ENCODE measurements at regions not wholly inside any gene's neighbourhood (a gene's known extent, or its start where the extent isn't known, plus 50 kb on each side); places are given as distances from the start of the nearest gene placed in this dataset.

DNA sequence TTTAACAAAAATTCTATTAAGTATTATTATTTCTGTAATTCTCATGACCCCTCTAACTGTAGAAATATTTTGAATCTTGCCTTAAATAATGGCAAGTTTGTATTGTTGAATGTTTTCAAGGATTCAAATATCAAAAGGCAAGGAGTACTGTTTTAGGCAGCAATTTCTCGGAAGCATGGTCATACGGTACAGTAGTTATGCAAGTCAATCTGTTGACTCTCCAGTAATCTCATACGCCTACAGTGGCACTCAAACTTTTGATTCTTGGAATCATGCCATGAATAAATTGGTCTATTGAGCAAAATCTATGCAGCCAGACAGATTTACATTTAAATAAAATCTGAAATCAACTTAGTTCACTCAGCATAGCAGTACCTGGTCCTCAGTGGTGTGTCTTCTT is 139.6 kb upstream of the FAM47C start:
- H3K27ac ChIP-seq (ENCODE audit: low read depth), result no peak overlapping the region
- Mint-ChIP-seq H3K36me3 (ENCODE audit: low read depth) (no peaks in the 10 kb centered on the region), H3K9me3 (no peaks in the 10 kb centered on the region)

More for the DNA sequence above, 139.6 kb upstream of the FAM47C start:
- Histone ChIP-seq H3K4me3 (no peak overlapping the region), H3K27me3 (ENCODE audit: insufficient read depth) (no peaks in the 10 kb centered on the region), H3K4me1 (ENCODE audit: insufficient read depth) (no peaks in the 10 kb centered on the region), H3K79me2 (replicated peaks; ENCODE audit: insufficient read depth) (no peaks in the 10 kb centered on the region), H2AFZ (no peak overlapping the region), H3K4me2 (no peak overlapping the region), H3K9me2 (ENCODE audit: insufficient read depth) (no peaks in the 10 kb centered on the region), H3F3A (replicated peaks; ENCODE audit: low read depth) (no peaks in the 10 kb centered on the region), H3K36me3 (ENCODE audit: insufficient read depth) (no peaks in the 10 kb centered on the region), H4K20me1 (replicated peaks; ENCODE audit: insufficient read depth) (no peaks in the 10 kb centered on the region)
- no peak overlapping the region for H3K27ac Mint-ChIP-seq
- H3K4me1 Mint-ChIP-seq, result no peaks in the 10 kb centered on the region
- TF ChIP-seq STAT1 (IDR thresholded peaks at IDR 0.05; ENCODE audit: unreplicated experiment), result no peak
- TF ChIP-seq, protein P1, sequence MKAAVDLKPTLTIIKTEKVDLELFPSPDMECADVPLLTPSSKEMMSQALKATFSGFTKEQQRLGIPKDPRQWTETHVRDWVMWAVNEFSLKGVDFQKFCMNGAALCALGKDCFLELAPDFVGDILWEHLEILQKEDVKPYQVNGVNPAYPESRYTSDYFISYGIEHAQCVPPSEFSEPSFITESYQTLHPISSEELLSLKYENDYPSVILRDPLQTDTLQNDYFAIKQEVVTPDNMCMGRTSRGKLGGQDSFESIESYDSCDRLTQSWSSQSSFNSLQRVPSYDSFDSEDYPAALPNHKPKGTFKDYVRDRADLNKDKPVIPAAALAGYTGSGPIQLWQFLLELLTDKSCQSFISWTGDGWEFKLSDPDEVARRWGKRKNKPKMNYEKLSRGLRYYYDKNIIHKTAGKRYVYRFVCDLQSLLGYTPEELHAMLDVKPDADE (IDR thresholded peaks at IDR 0.05), result no peak
- TF ChIP-seq POLR2AphosphoS5 (IDR thresholded peaks at IDR 0.05; ENCODE audit: low read depth), result no peak
- TF ChIP-seq CREB1 (CRISPR knock-in tag; IDR thresholded peaks at IDR 0.05; ENCODE audit: low read depth), result no peak
- TF ChIP-seq EZH2 (IDR thresholded peaks at IDR 0.05; ENCODE audit: low read depth, unreplicated experiment), result no peak
- TF ChIP-seq NANOG (IDR thresholded peaks at IDR 0.05; ENCODE audit: borderline replicate concordance), result no peak
- TF ChIP-seq, protein P2, sequence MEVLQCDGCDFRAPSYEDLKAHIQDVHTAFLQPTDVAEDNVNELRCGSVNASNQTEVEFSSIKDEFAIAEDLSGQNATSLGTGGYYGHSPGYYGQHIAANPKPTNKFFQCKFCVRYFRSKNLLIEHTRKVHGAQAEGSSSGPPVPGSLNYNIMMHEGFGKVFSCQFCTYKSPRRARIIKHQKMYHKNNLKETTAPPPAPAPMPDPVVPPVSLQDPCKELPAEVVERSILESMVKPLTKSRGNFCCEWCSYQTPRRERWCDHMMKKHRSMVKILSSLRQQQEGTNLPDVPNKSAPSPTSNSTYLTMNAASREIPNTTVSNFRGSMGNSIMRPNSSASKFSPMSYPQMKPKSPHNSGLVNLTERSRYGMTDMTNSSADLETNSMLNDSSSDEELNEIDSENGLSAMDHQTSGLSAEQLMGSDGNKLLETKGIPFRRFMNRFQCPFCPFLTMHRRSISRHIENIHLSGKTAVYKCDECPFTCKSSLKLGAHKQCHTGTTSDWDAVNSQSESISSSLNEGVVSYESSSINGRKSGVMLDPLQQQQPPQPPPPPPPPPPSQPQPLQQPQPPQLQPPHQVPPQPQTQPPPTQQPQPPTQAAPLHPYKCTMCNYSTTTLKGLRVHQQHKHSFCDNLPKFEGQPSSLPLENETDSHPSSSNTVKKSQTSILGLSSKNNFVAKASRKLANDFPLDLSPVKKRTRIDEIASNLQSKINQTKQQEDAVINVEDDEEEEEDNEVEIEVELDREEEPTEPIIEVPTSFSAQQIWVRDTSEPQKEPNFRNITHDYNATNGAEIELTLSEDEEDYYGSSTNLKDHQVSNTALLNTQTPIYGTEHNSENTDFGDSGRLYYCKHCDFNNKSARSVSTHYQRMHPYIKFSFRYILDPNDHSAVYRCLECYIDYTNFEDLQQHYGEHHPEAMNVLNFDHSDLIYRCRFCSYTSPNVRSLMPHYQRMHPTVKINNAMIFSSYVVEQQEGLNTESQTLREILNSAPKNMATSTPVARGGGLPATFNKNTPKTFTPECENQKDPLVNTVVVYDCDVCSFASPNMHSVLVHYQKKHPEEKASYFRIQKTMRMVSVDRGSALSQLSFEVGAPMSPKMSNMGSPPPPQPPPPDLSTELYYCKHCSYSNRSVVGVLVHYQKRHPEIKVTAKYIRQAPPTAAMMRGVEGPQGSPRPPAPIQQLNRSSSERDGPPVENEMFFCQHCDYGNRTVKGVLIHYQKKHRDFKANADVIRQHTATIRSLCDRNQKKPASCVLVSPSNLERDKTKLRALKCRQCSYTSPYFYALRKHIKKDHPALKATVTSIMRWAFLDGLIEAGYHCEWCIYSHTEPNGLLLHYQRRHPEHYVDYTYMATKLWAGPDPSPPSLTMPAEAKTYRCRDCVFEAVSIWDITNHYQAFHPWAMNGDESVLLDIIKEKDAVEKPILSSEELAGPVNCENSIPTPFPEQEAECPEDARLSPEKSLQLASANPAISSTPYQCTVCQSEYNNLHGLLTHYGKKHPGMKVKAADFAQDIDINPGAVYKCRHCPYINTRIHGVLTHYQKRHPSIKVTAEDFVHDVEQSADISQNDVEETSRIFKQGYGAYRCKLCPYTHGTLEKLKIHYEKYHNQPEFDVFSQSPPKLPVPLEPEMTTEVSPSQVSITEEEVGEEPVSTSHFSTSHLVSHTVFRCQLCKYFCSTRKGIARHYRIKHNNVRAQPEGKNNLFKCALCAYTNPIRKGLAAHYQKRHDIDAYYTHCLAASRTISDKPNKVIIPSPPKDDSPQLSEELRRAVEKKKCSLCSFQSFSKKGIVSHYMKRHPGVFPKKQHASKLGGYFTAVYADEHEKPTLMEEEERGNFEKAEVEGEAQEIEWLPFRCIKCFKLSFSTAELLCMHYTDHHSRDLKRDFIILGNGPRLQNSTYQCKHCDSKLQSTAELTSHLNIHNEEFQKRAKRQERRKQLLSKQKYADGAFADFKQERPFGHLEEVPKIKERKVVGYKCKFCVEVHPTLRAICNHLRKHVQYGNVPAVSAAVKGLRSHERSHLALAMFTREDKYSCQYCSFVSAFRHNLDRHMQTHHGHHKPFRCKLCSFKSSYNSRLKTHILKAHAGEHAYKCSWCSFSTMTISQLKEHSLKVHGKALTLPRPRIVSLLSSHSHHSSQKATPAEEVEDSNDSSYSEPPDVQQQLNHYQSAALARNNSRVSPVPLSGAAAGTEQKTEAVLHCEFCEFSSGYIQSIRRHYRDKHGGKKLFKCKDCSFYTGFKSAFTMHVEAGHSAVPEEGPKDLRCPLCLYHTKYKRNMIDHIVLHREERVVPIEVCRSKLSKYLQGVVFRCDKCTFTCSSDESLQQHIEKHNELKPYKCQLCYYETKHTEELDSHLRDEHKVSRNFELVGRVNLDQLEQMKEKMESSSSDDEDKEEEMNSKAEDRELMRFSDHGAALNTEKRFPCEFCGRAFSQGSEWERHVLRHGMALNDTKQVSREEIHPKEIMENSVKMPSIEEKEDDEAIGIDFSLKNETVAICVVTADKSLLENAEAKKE (CRISPR knock-in tag; IDR thresholded peaks at IDR 0.05), result no peak
- no peak for TF ChIP-seq ZNF331 (CRISPR knock-in tag; IDR thresholded peaks at IDR 0.05; ENCODE audit: low read depth)
- TF ChIP-seq JUNB (IDR thresholded peaks at IDR 0.05; ENCODE audit: unreplicated experiment), result no peak
- TF ChIP-seq, protein P3, sequence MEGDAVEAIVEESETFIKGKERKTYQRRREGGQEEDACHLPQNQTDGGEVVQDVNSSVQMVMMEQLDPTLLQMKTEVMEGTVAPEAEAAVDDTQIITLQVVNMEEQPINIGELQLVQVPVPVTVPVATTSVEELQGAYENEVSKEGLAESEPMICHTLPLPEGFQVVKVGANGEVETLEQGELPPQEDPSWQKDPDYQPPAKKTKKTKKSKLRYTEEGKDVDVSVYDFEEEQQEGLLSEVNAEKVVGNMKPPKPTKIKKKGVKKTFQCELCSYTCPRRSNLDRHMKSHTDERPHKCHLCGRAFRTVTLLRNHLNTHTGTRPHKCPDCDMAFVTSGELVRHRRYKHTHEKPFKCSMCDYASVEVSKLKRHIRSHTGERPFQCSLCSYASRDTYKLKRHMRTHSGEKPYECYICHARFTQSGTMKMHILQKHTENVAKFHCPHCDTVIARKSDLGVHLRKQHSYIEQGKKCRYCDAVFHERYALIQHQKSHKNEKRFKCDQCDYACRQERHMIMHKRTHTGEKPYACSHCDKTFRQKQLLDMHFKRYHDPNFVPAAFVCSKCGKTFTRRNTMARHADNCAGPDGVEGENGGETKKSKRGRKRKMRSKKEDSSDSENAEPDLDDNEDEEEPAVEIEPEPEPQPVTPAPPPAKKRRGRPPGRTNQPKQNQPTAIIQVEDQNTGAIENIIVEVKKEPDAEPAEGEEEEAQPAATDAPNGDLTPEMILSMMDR (conservative IDR thresholded peaks at IDR 0.05; ENCODE audit: low read depth in 2 of 2), result no peak
- TF ChIP-seq ZNF114 (CRISPR knock-in tag; IDR thresholded peaks at IDR 0.05), result no peak
- no peak for TF ChIP-seq EZH2phosphoT487 (IDR thresholded peaks at IDR 0.05; ENCODE audit: unreplicated experiment)
- TF ChIP-seq, protein P4, sequence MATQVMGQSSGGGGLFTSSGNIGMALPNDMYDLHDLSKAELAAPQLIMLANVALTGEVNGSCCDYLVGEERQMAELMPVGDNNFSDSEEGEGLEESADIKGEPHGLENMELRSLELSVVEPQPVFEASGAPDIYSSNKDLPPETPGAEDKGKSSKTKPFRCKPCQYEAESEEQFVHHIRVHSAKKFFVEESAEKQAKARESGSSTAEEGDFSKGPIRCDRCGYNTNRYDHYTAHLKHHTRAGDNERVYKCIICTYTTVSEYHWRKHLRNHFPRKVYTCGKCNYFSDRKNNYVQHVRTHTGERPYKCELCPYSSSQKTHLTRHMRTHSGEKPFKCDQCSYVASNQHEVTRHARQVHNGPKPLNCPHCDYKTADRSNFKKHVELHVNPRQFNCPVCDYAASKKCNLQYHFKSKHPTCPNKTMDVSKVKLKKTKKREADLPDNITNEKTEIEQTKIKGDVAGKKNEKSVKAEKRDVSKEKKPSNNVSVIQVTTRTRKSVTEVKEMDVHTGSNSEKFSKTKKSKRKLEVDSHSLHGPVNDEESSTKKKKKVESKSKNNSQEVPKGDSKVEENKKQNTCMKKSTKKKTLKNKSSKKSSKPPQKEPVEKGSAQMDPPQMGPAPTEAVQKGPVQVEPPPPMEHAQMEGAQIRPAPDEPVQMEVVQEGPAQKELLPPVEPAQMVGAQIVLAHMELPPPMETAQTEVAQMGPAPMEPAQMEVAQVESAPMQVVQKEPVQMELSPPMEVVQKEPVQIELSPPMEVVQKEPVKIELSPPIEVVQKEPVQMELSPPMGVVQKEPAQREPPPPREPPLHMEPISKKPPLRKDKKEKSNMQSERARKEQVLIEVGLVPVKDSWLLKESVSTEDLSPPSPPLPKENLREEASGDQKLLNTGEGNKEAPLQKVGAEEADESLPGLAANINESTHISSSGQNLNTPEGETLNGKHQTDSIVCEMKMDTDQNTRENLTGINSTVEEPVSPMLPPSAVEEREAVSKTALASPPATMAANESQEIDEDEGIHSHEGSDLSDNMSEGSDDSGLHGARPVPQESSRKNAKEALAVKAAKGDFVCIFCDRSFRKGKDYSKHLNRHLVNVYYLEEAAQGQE (IDR thresholded peaks at IDR 0.05; ENCODE audit: unreplicated experiment), result no peak
- no peak overlapping the region for H3K4me3 Mint-ChIP-seq
- ATAC-seq (no peak), DNase-seq (ENCODE audit: low spot score) (no peak)
- H3K27me3 Mint-ChIP-seq (ENCODE audit: insufficient read depth, low read depth, poor library complexity), result no peaks in the 10 kb centered on the region
